ENCODE measurements at regions not wholly inside any gene's neighbourhood (a gene's known extent, or its start where the extent isn't known, plus 50 kb on each side); places are given as distances from the start of the nearest gene placed in this dataset.

GRCh38 chr7:7122701-7123281 is 59.6 kb upstream of the C1GALT1 start:
- TF ChIP-seq POLR2A (IDR thresholded peaks at IDR 0.05; ENCODE audit: low read length) (no peak), GATA1 (IDR thresholded peaks at IDR 0.05; ENCODE audit: low read depth, low read length) (no peak)
